ENCODE measurements at regions not wholly inside any gene's neighbourhood (a gene's known extent, or its start where the extent isn't known, plus 50 kb on each side); places are given as distances from the start of the nearest gene placed in this dataset.
"Not testable (repeated sequence)": the region's sequence is repeated elsewhere in the genome, so short reads cannot be mapped to it uniquely, and the experiment has no call there.

DNA sequence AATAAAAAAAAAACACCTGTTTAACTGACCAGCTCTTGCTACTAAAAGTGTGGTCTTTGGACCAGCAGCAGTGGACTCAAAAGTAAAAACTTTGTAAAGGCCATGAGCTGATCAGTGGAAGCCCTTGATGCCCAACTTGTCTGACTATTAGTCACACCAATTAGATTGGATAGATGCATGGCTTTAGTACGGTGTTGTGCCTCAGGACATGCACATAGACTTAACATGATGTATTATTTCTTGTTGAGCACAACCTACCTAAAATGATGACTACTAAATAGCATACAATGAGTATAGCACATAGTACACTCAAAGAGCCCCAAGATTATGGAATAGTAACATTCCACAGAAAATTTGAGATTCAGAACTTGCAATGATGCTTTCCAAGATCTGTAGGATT is 95.1 kb upstream of the FIBIN start:
- no peak for DNase-seq (ENCODE audit: low spot score)

DNA sequence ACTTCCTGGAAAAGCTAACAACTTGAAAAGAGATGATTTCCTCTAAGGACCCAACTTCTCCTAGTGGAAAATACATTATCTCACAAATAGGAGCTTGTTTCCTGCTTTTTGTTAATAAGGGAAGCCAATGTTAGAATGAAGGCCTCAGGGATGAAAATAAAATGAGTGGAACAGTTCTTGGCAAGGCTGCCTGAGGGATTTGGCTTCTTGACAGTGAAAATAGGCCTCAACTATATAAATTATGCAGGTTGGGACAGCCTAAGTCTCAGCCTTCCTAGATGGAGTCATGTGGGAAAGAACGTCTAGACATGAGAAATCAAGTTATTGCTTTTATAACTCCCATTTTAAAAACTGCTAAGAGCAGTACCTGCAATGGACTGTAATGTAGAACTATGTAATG is 92.8 kb upstream of the FIBIN start:
- no peak for DNase-seq (ENCODE audit: low spot score)

DNA sequence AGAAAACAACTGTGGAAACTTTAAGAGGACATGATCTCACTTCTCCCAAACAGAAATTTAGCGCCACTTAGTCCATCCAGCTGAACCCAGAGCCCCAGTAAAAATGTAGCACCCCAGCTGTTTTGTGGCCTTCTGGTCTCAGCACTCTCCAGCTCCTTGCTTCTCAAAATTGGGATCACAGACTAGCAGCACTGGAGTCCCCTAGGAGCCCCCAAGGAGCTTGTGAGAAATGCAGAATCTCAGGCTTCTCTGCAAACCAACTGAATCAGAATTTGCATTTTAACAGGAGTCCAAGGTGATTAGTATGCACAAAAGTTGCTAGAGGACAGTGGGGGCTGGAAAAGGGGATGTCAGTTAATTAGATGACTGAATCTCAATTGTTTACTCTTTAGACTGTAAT is 89.8 kb upstream of the FIBIN start:
- no peak for DNase-seq (ENCODE audit: low spot score)

DNA sequence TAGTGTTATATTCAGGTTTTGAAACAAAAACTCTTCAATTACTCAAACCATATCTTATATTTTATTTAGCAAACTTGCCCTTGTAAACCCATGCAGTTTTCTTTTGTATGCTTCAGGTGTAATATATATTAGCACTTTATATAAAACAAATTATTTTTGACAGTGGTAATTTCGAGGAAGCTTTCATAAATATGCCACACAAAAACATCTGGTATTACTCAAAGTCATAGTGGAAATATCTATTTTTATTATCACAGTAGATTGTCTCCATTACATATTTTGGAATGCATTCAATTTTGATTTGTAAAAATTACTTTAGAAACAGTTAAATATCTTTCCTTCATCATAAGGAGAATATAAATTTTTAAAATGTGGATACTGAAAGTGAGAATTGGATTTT is 89.1 kb upstream of the FIBIN start:
- DNase-seq (ENCODE audit: low spot score) = no peak

DNA sequence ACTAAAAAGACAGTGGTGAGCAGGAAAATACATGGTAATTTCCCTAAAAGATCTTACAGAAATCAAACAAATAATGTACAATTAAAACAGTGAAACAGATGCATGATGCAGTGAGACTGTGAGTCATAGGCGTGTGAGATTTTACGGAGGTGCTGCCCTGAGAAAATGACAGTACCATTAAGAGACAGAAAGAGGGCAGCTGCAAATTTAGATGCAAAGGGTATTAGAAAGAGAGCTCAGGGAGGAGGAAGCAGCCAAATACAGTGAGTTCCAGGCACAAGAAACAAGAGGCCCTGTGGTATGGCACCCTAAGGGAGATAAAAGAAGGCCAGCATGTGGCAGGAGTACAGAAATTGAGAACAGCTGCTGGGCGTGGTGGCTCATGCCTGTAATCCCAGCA is 88.5 kb upstream of the FIBIN start:
- DNase-seq (ENCODE audit: low spot score) = no peak

DNA sequence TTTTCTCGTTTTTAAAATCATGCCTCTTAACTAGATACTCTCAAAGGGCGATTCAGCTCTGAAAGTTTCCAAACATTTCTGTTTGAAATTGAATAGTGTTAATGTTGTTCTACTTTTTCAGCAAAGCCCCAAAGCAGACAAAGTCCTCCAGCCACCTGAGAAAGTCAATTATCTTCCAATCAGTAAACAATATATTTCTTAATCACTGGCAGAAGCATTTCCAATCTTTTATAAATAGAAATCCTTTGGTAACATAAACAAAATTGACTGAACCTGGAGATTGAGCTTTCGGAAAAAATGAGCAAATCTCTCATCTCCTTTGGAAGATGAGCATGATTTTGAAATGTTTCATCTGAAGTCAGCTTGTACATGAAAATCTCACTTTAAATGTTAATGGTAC is 84.4 kb upstream of the FIBIN start:
- DNase-seq (ENCODE audit: low spot score) = no peak

DNA sequence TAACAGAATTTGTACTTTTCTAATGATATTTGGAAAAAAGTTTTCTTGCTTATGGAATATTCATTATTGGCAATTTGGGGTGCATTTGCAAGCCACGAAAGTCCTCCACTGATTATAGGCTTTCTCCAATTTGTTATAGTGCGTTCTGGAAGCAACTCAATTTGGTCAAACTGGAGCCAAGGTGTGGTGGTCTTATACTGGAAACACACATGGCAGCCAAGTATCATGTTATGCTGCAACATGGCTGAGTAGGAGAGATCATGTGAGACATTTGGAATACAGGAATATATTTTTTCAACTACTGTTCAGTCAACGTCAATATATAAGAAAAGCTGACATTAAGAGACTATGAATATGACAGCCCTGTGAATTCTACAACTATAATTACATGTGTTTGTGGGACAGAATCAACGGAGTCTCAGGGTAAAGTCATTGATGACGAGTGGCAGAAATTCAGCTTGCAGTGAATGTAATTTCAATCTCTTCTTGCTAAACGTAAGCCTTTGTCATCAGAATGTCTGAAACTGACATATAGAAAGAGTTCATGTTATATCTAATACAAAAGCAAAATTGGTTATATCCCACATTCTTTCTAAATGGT is 83.8 kb upstream of the FIBIN start:
- no peak for DNase-seq (ENCODE audit: low spot score)

DNA sequence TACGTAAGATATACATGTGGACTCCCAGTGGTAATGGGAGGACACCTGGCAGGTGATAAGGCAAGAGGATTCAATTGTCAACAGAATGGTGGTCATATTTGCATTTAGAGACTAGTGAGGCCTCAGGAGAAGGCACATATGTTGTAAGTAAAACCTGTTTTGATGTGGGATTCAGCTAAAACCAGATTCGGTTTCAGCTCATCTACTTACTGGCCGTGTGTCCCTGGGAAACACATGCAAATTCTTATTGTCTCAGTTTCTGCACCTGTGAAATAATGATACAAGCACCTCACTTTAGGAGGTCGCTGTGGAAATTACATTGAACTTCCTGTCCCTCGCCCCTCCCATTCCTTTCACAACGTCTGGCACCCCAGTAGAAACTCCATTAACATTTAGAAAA is 78.9 kb upstream of the FIBIN start:
- DNase-seq (ENCODE audit: low spot score) = no peak

DNA sequence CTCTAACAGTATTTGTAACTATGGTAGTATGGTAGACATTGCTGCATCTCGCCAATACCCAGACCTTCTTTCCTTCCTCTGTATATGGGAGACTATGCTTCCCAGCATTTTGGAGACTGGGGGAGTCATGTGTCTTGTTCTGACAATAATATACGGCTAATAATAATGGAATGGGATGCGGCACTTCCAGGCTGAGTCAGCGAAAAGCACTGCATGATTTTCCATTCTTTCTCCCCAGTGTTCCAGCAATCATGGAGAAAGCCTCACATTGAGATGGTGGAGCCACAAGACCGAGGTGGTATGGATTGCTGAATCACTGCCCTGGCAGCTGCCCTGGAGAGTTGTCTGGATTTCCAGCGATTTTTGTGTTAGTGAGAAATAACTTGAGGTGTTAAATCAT is 77.1 kb upstream of the FIBIN start:
- DNase-seq (ENCODE audit: low spot score) = no peak

DNA sequence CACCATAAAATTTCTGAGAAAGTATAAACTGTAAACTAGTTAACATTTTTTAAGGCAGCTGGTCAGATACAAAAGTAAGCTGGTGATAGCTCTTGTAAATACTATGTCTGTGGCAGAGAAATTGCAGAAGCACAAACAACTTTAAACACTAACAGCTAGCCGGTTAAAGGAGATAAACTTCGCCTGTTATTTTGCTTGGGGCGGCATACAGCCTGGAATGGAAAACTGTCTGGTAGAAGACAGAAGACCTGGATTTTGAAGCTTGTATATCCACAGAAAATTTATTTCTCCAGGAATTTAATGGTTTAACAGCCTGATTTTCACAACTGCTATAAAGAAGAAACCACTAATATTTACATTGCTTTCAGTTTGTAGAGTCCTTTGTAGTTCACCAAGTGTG is 65.3 kb upstream of the FIBIN start:
- no peak for DNase-seq (ENCODE audit: low spot score)

DNA sequence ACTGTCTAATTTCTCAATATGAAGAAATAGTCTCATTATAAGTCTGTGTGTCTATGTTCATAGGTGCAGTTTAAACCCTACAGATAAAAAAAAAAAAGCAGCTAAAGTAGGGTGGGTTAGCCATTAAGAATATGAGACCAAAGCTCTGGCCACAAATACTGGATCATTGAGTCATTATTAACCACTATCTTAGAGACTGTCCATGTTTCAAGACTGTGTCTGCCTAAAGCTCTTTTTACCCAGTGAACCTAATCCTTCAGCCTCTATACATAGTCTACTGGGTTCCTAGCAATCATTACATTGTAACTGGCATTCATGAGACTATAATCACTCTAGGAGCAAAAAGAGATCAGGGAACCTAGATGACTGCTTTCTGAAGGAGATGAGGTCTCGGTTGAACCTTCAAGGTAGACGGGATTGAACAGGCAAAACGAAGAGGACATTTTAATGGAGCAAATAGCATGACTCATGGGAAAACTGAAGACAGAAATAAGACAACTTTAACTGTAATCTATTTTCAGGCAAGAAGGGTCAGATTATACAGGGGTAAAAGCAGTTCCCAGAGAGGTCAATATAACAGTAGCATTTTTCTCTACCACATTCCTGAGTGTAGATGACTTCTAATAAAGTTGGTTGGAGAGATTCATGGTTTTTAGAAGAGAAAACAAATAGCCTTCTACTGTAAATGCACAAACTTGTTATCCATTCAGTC is 64.0 kb upstream of the FIBIN start:
- no peak for DNase-seq (ENCODE audit: low spot score)

DNA sequence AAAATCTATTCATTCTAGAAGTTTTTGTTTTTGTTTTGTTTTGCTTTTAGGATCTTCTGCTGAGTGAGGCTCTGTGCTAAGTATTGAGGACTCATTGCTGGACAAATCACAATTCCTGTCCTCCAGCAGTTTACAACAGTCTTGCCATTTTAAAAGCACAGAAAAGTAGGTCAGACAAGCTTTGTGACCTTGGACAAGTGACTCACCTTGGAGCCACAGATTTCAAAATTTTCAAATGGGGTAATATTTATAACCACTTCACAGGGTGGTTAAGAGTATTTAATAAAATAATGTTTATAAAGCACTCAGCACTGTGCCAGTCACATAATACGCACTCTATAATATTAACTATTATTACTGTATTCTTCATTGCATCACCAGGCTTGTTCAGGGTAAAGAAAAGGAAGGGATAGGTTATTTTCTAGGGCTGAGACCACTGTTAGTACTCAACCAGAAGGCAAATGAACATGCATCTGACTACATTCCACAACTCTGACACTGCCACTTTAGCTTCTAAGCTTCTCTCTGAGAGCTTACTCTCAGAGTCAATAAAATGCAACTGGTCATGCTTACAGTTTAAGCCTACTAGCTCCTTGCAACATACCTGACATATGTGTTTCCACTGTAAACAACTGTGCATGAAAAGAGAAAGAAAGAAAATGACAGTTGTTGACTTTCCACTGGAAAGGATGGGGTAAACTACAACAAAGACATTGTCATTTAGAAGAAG is 63.2 kb upstream of the FIBIN start:
- DNase-seq (ENCODE audit: low spot score) = no peak

DNA sequence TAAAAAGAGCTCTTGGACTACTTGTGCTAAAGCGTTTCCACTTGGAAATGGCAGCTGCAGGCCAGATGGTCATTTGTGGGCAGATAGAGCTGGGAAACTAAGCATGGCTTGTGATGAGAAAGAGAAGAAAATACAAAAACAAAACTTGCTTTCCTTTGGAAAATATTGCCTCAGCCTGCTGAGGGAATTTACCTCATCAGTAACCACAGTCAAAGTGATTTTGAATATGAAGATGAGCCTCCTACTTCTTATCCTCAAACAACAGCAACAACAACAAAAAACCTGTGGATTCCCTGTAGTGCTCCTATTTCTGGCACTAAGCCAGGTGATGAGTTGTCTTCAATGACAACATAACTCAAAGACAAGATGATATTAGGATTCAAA is 62.7 kb upstream of the FIBIN start:
- DNase-seq (ENCODE audit: low spot score) = no peak

DNA sequence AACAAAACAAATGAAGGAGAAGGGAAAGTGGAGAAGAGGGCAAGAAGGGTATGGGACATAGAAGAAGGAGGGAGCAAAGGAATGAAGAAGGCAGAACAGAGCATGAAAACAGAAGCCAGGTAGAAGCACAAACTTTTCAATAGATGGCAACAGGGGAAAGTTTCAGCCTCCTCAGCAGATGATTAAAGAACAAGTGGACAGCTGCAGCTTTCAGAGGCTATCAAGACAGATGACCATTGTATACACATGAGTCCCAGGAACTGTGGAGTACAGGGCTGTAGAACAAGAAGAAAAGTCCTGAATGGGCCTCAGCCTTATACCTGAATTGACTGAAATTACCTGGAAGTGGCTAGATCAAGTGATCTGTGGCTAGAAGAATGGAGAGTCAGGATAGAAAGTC is 62.0 kb upstream of the FIBIN start:
- no peak for DNase-seq (ENCODE audit: low spot score)

DNA sequence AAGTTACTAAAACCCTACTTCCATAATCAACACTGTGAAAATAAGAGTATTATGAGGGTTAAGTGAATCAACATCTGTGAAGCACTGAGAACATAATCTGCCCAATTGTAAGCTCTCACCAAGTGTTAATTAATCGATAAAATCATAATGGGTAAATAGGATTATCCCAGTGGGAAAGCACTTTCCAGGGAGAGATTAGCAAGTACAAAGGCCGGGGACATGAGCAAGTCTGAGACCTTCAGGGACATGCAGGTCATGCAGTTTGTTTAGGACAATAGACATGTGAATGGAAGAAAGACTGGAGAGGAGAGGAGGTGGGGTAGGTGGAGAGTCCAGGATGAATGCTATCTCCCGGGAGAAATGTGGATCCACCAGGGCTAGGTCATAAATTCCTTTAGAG is 57.8 kb upstream of the FIBIN start:
- peak; percentile 60 for DNase-seq (ENCODE audit: low spot score)

DNA sequence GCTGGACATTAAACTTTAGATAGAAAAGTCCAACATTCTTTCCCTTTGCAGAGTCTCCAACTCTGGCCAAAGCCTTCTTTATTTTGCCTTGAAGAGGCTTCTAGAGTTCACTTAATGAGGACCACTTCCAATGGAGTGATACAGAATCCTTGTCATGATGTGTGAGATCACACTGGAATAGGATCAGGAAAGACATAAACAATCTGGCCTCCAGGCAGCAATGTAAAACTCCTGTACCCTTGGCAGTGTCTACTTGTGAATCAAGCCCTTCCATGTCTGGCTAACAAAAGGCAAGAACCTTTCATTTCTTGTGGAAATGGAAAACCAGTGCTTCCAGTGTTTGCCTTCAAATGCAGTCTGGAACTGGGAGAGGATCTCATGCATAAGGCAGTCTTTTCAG is 56.5 kb upstream of the FIBIN start:
- no peak for DNase-seq (ENCODE audit: low spot score)

DNA sequence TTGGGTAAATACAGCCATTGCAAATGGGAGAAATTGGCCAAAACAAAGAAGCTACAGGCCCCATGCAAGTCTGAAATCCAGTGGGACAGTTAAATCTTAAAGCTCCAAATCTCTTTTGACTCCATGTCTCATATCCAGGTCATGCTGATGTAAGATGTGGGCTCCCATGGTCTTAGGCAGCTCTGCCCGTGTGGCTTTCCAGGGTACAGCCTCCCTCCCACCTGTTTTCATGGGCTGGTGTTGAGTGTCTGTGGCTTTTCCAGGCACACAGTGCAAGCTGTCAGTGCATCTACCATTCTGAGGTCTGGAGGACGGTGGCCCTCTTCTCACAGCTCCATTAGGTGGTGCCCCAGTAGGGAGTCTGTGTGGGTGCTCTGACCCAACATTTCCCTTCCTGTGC is 53.4 kb upstream of the FIBIN start:
- DNase-seq (ENCODE audit: low spot score) = not testable (repeated sequence)

DNA sequence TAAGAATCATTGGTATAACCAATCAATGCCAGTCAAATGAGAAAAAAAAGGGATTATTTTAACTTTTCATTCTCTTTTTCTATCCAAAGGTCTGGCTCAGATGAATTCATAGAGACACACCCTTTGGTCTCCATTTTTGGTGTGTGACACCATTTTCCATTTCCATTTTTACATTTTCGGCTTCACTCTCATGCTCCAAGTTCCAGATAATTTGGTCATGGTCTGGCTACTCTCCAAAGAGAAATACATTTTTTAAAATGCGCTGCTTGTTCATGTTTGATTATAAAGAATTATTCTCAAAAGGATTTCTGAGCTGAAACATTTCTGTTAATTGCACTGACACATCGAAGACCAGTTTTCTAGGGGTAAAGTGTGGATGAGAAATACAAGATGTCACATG is 51.6 kb upstream of the FIBIN start:
- no peak for DNase-seq (ENCODE audit: low spot score)

DNA sequence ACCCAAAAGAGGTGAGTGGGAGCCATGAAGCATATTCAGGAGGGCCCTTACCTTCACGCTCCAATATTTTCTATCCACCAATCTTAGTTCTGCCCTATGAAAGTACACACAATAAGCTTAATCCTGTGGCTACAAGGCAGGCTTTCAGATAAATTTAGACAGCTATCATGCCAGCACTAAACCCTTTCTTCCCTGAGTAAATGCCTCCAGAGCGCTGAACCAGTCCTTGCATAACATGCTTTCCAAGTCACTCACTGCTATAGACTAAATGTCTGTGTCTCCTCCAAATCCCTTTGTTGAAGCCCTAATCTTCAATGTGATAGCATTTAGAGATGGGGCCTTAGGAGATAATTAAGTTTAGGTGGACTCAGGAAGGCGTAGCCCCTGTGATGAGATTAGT is 50.3 kb upstream of the FIBIN start:
- DNase-seq (ENCODE audit: low spot score) = no peak

All from ecto neural progenitor cell (in vitro differentiated cells).